8988T (cell line): ENCODE measurements at regions not wholly inside any gene's neighbourhood (a gene's known extent, or its start where the extent isn't known, plus 50 kb on each side); places are given as distances from the start of the nearest gene placed in this dataset.

Experiments used
- DNase-seq: peaks from one replicate; pipeline ENCODE4 v3.0.0; 2011

GRCh38 chr1:163761898-163762297, 440.1 kb downstream of the NUF2 start:
- no peak for DNase-seq

- DNase-seq: no peak
Measured at GRCh38 chr1:163766257-163766918, 444.6 kb downstream of the NUF2 start.

GRCh38 chr1:163768576-163768975, 446.8 kb downstream of the NUF2 start:
- DNase-seq: no peak

GRCh38 chr1:163770265-163770664, 448.5 kb downstream of the NUF2 start:
- DNase-seq: no peak

- no peak for DNase-seq
Measured at GRCh38 chr1:163771637-163772036, 449.9 kb downstream of the NUF2 start.

GRCh38 chr1:163772246-163772645, 450.5 kb downstream of the NUF2 start:
- DNase-seq: no peak

- no peak for DNase-seq
Measured at GRCh38 chr1:163773396-163773795, 451.6 kb downstream of the NUF2 start.

GRCh38 chr1:163774401-163774945, 452.7 kb downstream of the NUF2 start:
- no peak for DNase-seq

- no peak for DNase-seq
Measured at GRCh38 chr1:163774978-163775620, 453.3 kb downstream of the NUF2 start.

GRCh38 chr1:163777205-163777604, 455.5 kb downstream of the NUF2 start:
- no peak for DNase-seq

GRCh38 chr1:163781146-163781545, 459.4 kb downstream of the NUF2 start:
- DNase-seq: no peak

GRCh38 chr1:163785868-163786405, 464.2 kb downstream of the NUF2 start:
- no peak for DNase-seq

- no peak for DNase-seq
Measured at GRCh38 chr1:163789911-163790310, 468.2 kb downstream of the NUF2 start.

GRCh38 chr1:163794551-163794950, 472.8 kb downstream of the NUF2 start:
- no peak for DNase-seq

GRCh38 chr1:163796394-163796821, 474.7 kb downstream of the NUF2 start:
- no peak for DNase-seq

GRCh38 chr1:163797816-163798215, 476.1 kb downstream of the NUF2 start:
- no peak for DNase-seq

GRCh38 chr1:163799190-163799805, 477.5 kb downstream of the NUF2 start:
- DNase-seq: no peak

GRCh38 chr1:163807331-163808049, 485.7 kb downstream of the NUF2 start:
- no peak for DNase-seq

- DNase-seq: no peak
Measured at GRCh38 chr1:163813251-163813650, 491.5 kb downstream of the NUF2 start.

GRCh38 chr1:163820226-163820625, 498.5 kb downstream of the NUF2 start:
- no peak for DNase-seq

GRCh38 chr1:163820766-163821165, 499.0 kb downstream of the NUF2 start:
- no peak for DNase-seq

- no peak for DNase-seq
Measured at GRCh38 chr1:163821679-163822078, 499.9 kb downstream of the NUF2 start.

GRCh38 chr1:163823017-163823416, 501.3 kb downstream of the NUF2 start:
- DNase-seq: no peak
